ENCODE measurements at regions not wholly inside any gene's neighbourhood (a gene's known extent, or its start where the extent isn't known, plus 50 kb on each side); places are given as distances from the start of the nearest gene placed in this dataset.

- TF ChIP-seq CTCF (conservative IDR thresholded peaks at IDR 0.05) (no peak), EZH2 (IDR thresholded peaks at IDR 0.05; ENCODE audit: low read depth) (no peak)
Measured at GRCh38 chr6:26155061-26155930, 68.1 kb downstream of the HFE start.
